HG03571 (cell line): ENCODE measurements at regions not wholly inside any gene's neighbourhood (a gene's known extent, or its start where the extent isn't known, plus 50 kb on each side); places are given as distances from the start of the nearest gene placed in this dataset.

Source experiments
- ATAC-seq: cut with Tn5 transposase; IDR thresholded peaks from one replicate; pipeline ENCODE4 v1.9.1; 2021; ENCODE audit not compliant: unreplicated experiment

DNA sequence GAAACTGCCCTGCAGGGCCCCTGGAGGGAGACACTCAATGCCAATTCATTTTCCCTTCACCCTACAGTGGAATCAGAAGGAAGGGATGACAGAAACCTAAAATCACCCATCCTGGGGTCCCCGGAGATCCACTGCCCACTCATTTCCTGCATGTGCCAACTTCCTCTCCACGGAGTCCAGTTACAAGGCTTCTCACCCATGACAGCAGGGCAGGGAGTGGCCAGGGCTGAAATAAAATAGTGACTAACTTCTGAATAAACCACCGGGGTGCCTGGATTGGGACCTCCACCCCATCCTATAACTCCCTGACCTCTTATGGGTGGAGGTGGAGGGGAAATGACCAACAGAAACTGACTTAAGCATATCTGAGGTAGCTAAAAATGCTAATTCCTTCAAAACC, 362.3 kb downstream of the MAFB start:
- no peak for ATAC-seq

DNA sequence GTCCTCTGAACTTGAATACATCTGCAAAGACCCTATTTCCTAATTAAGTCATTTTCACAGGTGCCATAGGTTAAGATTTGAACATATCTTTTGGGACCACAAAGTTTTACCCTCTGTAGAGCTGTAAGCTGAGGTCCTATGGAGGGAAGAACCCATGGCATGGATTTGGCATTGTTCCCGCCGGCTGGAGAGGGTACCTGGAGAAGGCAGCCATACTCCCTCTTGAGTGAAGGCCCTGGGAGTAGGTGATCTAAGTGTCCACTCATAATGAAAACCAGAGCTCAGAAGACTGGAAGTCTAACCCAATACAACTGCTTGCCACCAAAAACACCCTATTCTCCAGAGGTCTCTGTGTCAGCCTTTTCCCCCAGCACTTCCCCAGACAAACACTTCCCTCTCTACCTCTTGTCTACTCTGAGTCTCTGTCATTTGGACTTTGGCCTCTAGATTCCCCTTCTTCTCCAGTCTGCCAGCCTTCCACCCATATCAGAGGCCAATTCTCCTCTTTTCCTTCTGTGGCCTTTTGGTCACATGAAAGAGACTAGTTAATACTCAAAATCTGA, 363.9 kb downstream of the MAFB start:
- ATAC-seq, result no peak

DNA sequence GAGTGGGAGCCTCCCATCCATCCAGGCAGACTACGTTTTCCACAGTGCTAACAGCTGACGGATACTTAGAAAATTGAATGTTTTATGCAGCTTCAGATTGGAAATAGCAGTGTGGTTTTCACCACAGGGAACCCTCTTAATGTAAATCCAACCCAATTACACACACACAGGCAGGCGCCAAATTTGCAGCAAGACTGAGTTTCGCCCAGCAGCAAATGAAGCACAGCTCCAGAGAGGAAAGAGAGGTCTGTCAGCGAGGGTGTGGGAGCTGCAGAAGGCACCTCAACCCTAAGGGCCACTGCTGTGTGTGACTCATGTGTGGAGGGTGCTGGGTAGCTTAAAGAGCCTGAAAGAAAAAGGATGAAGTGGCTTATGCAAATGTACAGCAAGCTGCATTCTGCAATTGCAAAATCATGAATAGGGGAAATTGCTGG, 365.7 kb downstream of the MAFB start:
- ATAC-seq, result no peak

GRCh38 chr20:40322941-40323340, 366.1 kb downstream of the MAFB start:
- no peak for ATAC-seq

- ATAC-seq, result no peak
Observed at GRCh38 chr20:40320517-40321011, 368.5 kb downstream of the MAFB start.

- ATAC-seq, result no peak
Observed at GRCh38 chr20:40319741-40320516, 369.1 kb downstream of the MAFB start.

- ATAC-seq, result no peak
Observed at GRCh38 chr20:40319056-40319455, 370.0 kb downstream of the MAFB start.

DNA sequence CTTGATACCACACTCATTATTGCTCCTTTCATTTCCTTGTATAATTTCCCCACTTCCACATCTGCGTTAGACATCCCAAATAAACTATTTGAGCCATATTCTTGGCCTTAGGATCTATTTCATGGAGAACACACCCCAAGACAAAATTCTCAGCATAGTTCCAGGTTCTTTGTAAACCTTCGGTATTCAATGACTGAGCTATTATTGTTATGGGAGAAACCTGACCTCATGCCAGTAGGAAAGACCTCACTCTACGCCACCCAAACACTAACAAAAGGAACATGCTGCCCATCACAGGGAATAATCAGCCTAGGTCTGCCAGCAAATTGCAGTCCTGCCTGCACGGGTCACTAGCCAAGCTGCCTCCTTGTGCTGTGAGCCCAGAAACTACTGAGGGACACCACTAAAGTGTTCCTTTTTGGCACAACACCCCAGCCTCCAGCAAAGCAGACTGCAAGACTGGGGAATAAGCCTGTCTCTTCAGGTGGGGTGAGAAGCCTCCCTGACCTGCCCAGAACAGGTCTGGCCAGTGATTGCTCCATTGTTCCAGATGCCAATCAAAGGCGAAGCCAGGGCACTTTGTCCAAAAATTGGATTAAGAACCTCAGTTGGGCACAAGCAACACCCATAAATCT, 371.8 kb downstream of the MAFB start:
- ATAC-seq, result no peak

DNA sequence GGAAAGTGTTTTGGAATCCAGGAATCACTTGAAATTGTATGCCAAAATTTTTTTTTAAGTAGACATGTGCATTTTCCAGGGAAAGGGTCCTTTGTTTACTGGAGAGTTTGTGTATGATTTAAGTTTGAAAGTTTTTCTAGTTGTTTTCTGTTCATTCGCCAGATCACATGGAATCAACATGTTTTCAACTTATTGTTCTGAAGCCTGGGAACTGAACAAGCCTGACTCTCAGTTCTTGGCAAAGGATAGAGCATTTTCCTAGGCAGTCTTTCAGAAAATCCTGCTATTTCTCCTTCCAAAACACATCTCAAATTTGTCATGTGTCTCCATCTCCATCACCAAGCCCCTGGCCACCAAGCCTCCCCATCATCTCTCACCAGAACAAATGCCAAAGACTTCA, 374.8 kb downstream of the MAFB start:
- ATAC-seq, result no peak

GRCh38 chr20:40313730-40314129, 375.3 kb downstream of the MAFB start:
- ATAC-seq, result no peak

DNA sequence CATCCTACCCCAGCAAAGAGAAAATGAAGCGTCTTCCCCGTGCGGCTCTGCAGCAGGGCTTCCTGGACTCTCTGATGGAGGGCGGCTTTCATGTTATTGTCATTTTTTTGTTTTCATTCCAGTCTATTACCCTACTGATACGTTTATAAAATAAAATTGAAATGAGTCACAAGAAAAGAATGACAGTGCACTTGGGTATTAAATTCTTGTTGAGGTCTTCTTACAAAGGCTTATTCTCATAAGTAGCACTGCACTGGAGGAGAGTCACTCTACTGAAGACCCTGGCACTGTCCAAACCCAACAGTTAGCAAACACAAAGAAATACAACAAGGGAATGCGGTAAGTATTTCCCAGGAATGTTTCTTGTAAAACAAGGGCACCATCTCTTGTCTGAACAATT, 379.3 kb downstream of the MAFB start:
- no peak for ATAC-seq

DNA sequence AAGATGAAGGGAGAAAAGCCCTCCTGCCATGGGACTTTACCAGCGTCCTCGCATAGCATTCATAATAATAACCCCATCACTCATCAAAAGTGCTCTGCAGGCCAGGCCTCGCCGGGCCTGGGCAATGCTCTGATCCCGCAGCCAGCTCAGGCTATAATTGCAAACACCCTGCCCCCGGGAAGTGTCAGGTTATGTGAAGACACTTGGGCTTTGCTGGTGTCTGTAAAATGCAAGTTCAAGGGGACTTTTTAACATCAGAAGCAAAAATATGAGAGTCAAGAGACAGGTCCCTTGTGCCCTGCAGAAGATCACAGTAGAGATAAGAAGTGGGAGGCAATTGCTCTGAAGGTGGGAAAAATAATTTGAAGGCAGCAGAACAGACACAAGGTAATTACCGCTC, 381.0 kb downstream of the MAFB start:
- no peak for ATAC-seq

DNA sequence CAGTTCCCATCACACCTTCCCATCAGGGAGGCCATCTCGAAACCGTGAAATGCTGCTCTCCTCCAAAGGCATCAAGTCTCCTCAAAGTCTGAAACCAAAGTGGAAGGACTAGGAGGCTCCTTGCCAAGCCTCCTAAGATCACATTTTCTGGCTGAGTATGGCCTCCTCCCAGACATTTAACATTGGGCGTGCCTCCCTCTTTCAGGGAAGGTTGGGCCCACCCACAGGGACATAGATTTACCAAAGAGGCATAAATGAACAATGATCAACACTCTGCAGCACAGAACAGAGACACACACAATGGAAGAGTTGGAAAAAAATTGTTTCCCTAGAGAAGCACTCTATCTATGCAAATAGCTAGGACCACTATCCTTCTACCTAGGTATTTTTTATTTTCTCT, 381.8 kb downstream of the MAFB start:
- no peak for ATAC-seq

DNA sequence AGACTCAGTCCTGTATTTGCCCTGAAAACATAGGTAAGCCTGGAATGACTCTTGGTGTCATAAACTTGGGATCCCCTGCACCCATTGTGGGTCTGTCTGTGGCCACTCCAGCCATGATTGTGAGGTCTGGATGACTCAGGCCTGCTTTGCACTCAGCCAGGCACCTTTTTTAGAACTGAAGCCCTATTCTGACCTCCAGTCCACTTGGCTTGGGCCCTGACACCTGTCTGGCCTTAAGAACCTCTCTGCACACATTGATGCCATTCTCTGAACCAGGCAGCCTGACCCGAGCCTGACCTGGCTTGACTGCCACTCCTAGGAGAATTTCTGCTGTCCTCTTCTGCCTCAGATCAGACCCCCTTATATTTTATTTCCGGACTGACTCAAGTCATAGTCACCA, 383.7 kb downstream of the MAFB start:
- no peak for ATAC-seq

DNA sequence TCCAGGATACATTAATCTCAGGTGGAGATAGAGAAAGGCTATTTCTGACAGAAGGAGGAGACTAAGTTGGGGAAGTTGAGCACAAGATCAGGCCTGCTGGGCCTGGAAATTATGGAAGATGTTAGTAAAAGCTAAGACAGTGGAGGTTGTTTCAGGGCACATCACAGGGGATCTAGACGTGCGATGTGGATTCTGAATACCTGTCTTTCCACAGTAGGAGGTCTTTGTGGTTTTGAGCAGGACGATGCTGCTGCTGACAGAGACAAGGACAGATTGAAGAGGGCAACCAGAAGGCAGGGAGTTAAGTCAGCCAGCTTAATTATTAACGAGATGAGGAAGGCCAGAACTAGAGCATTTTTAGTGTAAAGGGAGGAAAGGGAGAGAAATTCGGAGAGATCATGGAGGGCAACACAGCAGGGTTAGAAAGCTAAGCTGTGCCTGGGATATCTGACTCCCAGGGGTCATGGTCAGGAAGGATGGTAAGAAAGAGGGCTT, 384.9 kb downstream of the MAFB start:
- ATAC-seq, result no peak

DNA sequence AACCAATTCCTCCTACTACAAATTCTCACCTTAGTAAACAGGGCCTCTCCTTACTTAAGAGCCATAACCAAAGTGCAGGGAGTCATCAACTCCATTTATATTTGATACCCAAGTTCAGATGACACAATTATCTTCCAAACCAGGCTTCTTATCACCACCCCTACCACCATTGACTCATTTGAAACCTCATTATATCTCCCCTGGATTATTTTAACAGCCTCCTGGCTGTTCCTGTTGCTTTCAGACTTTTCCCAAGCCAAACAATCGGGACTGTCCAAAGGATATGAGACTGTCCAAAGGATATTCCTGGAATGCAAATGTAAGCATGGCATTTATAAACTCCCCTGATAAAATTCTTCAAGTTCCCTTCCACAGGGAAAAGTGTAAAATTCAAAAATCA, 394.3 kb downstream of the MAFB start:
- ATAC-seq, result no peak

DNA sequence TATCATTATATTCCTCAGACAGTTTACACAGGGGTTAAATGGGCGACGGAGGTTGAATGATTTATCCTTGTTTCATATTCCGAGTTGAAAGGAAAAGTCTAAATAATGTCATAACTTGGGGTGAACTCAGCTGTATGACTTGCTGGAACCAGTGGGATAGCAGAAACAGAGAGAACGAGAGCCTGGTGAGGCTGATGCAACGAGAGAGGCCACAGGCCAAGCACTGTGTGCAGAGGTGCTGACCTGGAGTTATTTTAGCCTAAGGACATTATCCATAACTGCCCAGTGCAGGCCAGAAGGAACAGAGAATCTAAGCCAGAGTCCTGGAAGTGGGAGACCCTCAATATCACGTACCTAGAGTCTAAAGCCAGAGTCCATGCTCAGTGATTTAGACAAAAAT, 394.9 kb downstream of the MAFB start:
- no peak for ATAC-seq

GRCh38 chr20:40293740-40294139, 395.3 kb downstream of the MAFB start:
- ATAC-seq, result no peak

GRCh38 chr20:40291493-40292135, 397.4 kb downstream of the MAFB start:
- no peak for ATAC-seq

DNA sequence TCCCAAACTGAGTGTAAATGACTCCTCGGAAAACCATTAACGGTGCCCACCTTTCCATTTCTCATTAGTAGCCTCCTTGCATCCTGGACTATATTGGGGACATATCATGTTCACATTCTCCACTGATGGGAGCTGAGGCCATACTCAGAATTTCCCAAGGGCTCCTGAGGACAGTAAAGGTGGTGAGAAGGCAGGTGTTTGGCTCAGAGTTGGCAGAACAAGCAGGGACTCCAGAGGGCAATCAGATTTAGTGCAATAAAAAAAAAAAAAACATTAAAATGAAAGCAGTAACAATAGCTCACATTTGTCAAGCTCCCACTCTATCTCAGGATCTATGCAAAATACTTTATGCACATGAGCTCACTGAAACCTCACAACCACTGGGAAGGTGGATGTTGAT, 401.4 kb downstream of the MAFB start:
- no peak for ATAC-seq

- ATAC-seq, result no peak
Observed at GRCh38 chr20:40286975-40287531, 402.0 kb downstream of the MAFB start.
